H1 (cell line): ENCODE measurements at regions not wholly inside any gene's neighbourhood (a gene's known extent, or its start where the extent isn't known, plus 50 kb on each side); places are given as distances from the start of the nearest gene placed in this dataset.

Source experiments
- CTCF ChIA-PET: fragments of 300-600 bp; sonication (Branson Sonifier 250); formaldehyde crosslinking; loops from one replicate; lab custom pipeline; 2021; ENCODE audit not compliant: partially characterized antibody; lab: Charles Lee
- POLR2A ChIA-PET: fragments of 300-600 bp; sonication (Branson Sonifier 250); formaldehyde crosslinking; loops from one replicate; lab custom pipeline; 2021; ENCODE audit warnings: inconsistent platforms; ENCODE audit not compliant: partially characterized antibody; lab: Charles Lee
- DNase-seq, 2 experiments: peaks; one replicate each; pipeline versions ENCODE4 v3.0.0 to v3.0.0-alpha.2; 2010 to 2022; ENCODE audit warnings: low spot score in 2 of 2, low read depth in 1 of 2, mixed read lengths in 1 of 2
- FAIRE-seq: peaks from 2 replicates; lab custom pipeline; 2011; peaks lifted over from hg19 to GRCh38; lab: Jason Lieb, UNC
- H2AFZ ChIP-seq: 2 replicates; pipeline ENCODE4 v1.8.1; 2012; ENCODE audit warnings: low read length, inconsistent platforms
- H2AK5ac ChIP-seq: 2 replicates; pipeline ENCODE4 v1.6.1; 2013; ENCODE audit warnings: low read depth, low read length
- H2BK120ac ChIP-seq: replicated peaks from 2 replicates; pipeline ENCODE3; 2013; ENCODE audit warnings: low read depth, low read length, inconsistent platforms
- H2BK12ac ChIP-seq: 2 replicates; pipeline ENCODE4 v1.6.1; 2013; ENCODE audit warnings: low read depth, low read length
- H2BK15ac ChIP-seq: 2 replicates; pipeline ENCODE4 v1.6.1; 2013; ENCODE audit warnings: low read length
- H2BK20ac ChIP-seq: 2 replicates; pipeline ENCODE4 v1.6.1; 2013; ENCODE audit warnings: low read length
- H2BK5ac ChIP-seq: 2 replicates; pipeline ENCODE4 v1.6.1; 2013; ENCODE audit warnings: low read depth, low read length
- H3K14ac ChIP-seq: 2 replicates; pipeline ENCODE4 v1.6.1; 2013; ENCODE audit warnings: inconsistent platforms; ENCODE audit not compliant: insufficient read length
- H3K18ac ChIP-seq: 2 replicates; pipeline ENCODE4 v1.6.1; 2013; ENCODE audit warnings: low read length; ENCODE audit errors: extremely low read depth
- H3K23ac ChIP-seq: 2 replicates; pipeline ENCODE4 v1.6.1; 2013; ENCODE audit warnings: inconsistent platforms; ENCODE audit not compliant: insufficient read length
- H3K23me2 ChIP-seq: 2 replicates; pipeline ENCODE4 v1.6.1; 2013; ENCODE audit warnings: low read depth, low read length
- H3K27ac ChIP-seq: 2 replicates; pipeline ENCODE4 v1.6.1; 2011; ENCODE audit warnings: low read depth, low read length, inconsistent platforms
- H3K27me3 ChIP-seq, 4 experiments: replicated peaks in 1 of 4; 1 replicate in 1 of 4; 2 replicates in 3 of 4; pipeline versions ENCODE4 v1.6.1 to v1.8.1; 2011 to 2013; ENCODE audit warnings: low read length in 3 of 4, mild to moderate bottlenecking in 3 of 4, inconsistent platforms in 2 of 4, mixed read lengths in 2 of 4, moderate library complexity in 1 of 4; ENCODE audit not compliant: control insufficient read depth in 3 of 4, insufficient read depth in 3 of 4; ENCODE audit errors: extremely low read depth in 1 of 4
- H3K36me3 ChIP-seq, 4 experiments: 2 replicates each; pipeline versions ENCODE4 v1.6.1 to v1.8.1; 2011 to 2013; ENCODE audit warnings: mild to moderate bottlenecking in 4 of 4, low read length in 3 of 4, moderate library complexity in 2 of 4, control low read depth in 1 of 4, inconsistent platforms in 1 of 4; ENCODE audit not compliant: insufficient read depth in 4 of 4, control insufficient read depth in 2 of 4
- H3K4ac ChIP-seq: replicated peaks from 2 replicates; pipeline ENCODE3; 2013; ENCODE audit warnings: low read length, low read depth, mixed read lengths, inconsistent platforms; ENCODE audit not compliant: insufficient read length
- H3K4me1 ChIP-seq, 4 experiments: replicated peaks in 1 of 4; 1 replicate in 1 of 4; 2 replicates in 3 of 4; pipeline versions ENCODE4 v1.6.1 to v1.8.1; 2011 to 2013; ENCODE audit warnings: low read length in 3 of 4, inconsistent platforms in 2 of 4, mixed read lengths in 1 of 4; ENCODE audit not compliant: insufficient read depth in 4 of 4, control insufficient read depth in 3 of 4
- H3K4me2 ChIP-seq, 2 experiments: 2 replicates each; pipeline versions ENCODE4 v1.6.1 to v1.8.1; 2011 to 2013; ENCODE audit warnings: low read depth in 2 of 2, low read length in 2 of 2, control low read depth in 1 of 2, inconsistent platforms in 1 of 2, mild to moderate bottlenecking in 1 of 2; ENCODE audit not compliant: insufficient read depth in 1 of 2
- H3K4me3 ChIP-seq, 4 experiments: fragments of 200-600, 300-600 bp in 1 of 4; sonication (generic), shearing (Covaris generic), sonication (Bioruptor Twin) in 1 of 4; 2 replicates each; pipeline versions ENCODE4 v1.5.1 to v1.8.1; 2011 to 2016; ENCODE audit warnings: low read length in 4 of 4, low read depth in 3 of 4, control low read depth in 2 of 4, inconsistent platforms in 2 of 4, mild to moderate bottlenecking in 2 of 4, mixed read lengths in 1 of 4, moderate library complexity in 1 of 4; ENCODE audit not compliant: insufficient read depth in 2 of 4; ENCODE audit errors: extremely low read depth in 1 of 4
- H3K56ac ChIP-seq: replicated peaks from 2 replicates; pipeline ENCODE3; 2013; ENCODE audit warnings: low read depth, mild to moderate bottlenecking, mixed read lengths, low read length, inconsistent platforms; ENCODE audit not compliant: insufficient read length
- H3K79me1 ChIP-seq: 2 replicates; pipeline ENCODE4 v1.6.1; 2013; ENCODE audit warnings: low read depth, low read length, control low read depth
- H3K79me2 ChIP-seq, 2 experiments: 2 replicates each; pipeline versions ENCODE4 v1.6.1 to v1.8.1; 2012 to 2013; ENCODE audit warnings: low read length in 2 of 2, mild to moderate bottlenecking in 2 of 2, inconsistent platforms in 1 of 2; ENCODE audit not compliant: insufficient read depth in 2 of 2, control insufficient read depth in 1 of 2
- H3K9ac ChIP-seq, 4 experiments: replicated peaks in 1 of 4; 1 replicate in 1 of 4; 2 replicates in 3 of 4; pipeline versions ENCODE4 v1.6.1 to v1.8.1; 2011 to 2013; ENCODE audit warnings: low read depth in 3 of 4, low read length in 3 of 4, control low read depth in 2 of 4, mild to moderate bottlenecking in 2 of 4, moderate library complexity in 2 of 4, inconsistent platforms in 1 of 4; ENCODE audit errors: extremely low read depth in 1 of 4
- H3K9me3 ChIP-seq, 2 experiments: 2 replicates each; pipeline versions ENCODE4 v1.6.1 to v1.8.1; 2012 to 2013; ENCODE audit warnings: mild to moderate bottlenecking in 2 of 2, moderate library complexity in 2 of 2, control low read depth in 1 of 2, inconsistent platforms in 1 of 2, low read depth in 1 of 2, low read length in 1 of 2, mixed read lengths in 1 of 2; ENCODE audit not compliant: insufficient read depth in 2 of 2
- H4K20me1 ChIP-seq, 2 experiments: replicated peaks in 1 of 2; 2 replicates each; pipeline versions ENCODE3 to v1.8.1; 2011 to 2013; ENCODE audit warnings: inconsistent platforms in 2 of 2, low read length in 2 of 2, mild to moderate bottlenecking in 1 of 2; ENCODE audit not compliant: insufficient read depth in 2 of 2, control insufficient read depth in 1 of 2
- H4K5ac ChIP-seq: 2 replicates; pipeline ENCODE4 v1.6.1; 2013; ENCODE audit warnings: low read length, low read depth, mixed read lengths, inconsistent platforms; ENCODE audit not compliant: insufficient read length
- H4K8ac ChIP-seq: 2 replicates; pipeline ENCODE4 v1.8.0; 2013; ENCODE audit warnings: mild to moderate bottlenecking, moderate library complexity, low read length, inconsistent platforms; ENCODE audit not compliant: insufficient read depth; ENCODE audit errors: extremely low read depth
- H4K91ac ChIP-seq: replicated peaks from 2 replicates; pipeline ENCODE3; 2013; ENCODE audit warnings: low read length, mixed read lengths, inconsistent platforms; ENCODE audit not compliant: insufficient read length
- JUND ChIP-seq: IDR thresholded peaks from 2 replicates; pipeline ENCODE4 v1.6.1; 2011; ENCODE audit warnings: mild to moderate bottlenecking, improper control_type of control experiment, low read length
- MAX ChIP-seq: IDR thresholded peaks from 2 replicates; pipeline ENCODE4 v1.6.1; 2012; ENCODE audit warnings: inconsistent platforms
- SAP30 ChIP-seq: fragments of 300-600 bp; sonication (generic); IDR thresholded peaks from 2 replicates; pipeline ENCODE4 v1.7.1; 2012; ENCODE audit warnings: low read length, moderate library complexity, mild to moderate bottlenecking, inconsistent platforms; ENCODE audit not compliant: insufficient read depth, insufficient replicate concordance
- SIX5 ChIP-seq: IDR thresholded peaks from 2 replicates; pipeline ENCODE4 v1.6.1; 2011; ENCODE audit warnings: mild to moderate bottlenecking, low read depth, low read length
- SP2 ChIP-seq: IDR thresholded peaks from 2 replicates; pipeline ENCODE4 v1.6.1; 2012; ENCODE audit warnings: mild to moderate bottlenecking, low read length, inconsistent platforms
- TBP ChIP-seq: IDR thresholded peaks from 2 replicates; pipeline ENCODE4 v1.6.1; 2011; ENCODE audit warnings: low read depth, low read length, improper control_type of control experiment
- WGBS, 2 experiments: shearing (Covaris generic) in 1 of 2; methylation state at CpG; one replicate each; pipeline versions ENCODE4 v1.1.6 to v1.1.7; 2013 to 2015; ENCODE audit warnings: low lambda C conversion rate in 2 of 2, mixed read lengths in 2 of 2, inconsistent platforms in 1 of 2, low coverage in 1 of 2, missing lambda C conversion rate in 1 of 2; ENCODE audit not compliant: insufficient replicate concordance in 2 of 2, insufficient coverage in 1 of 2, insufficient read length in 1 of 2; ENCODE audit errors: extremely low coverage in 1 of 2, missing lambda C conversion rate in 1 of 2; 5-methylcytosine and 5-hydroxymethylcytosine counted together

GRCh38 chr18:65025756-65026155 lies 725.1 kb upstream of the CDH7 start:
- FAIRE-seq = no peak
- Histone ChIP-seq H3K27ac (no peak overlapping the region), H2BK5ac (no peak overlapping the region), H4K5ac (no peak overlapping the region)
- TF ChIP-seq SP2 = no peak
- no peak for TF ChIP-seq SIX5
- TF ChIP-seq SAP30 = no peak
- no peak for TF ChIP-seq MAX
- no peak for TF ChIP-seq TBP
- TF ChIP-seq JUND = no peak
- TF ChIP-seq, all 59 proteins: peak for 0
- Histone ChIP-seq H3K18ac (no peak overlapping the region), H4K91ac (no peak overlapping the region), H3K9ac (no peak overlapping the region), H3K14ac (no peak overlapping the region), H2BK20ac (no peak overlapping the region), H3K36me3 (no peaks in the 10 kb centered on the region), H3K27me3 (peaks cover 0 to 1% (median 0%) of the 10 kb centered on the region in 4 experiments; a peak in 1 of 7 replicates), H2AFZ (no peak overlapping the region), H3K4me2 (no peak overlapping the region), H4K20me1 (no peaks in the 10 kb centered on the region), H2BK12ac (no peak overlapping the region), H3K4me3 (no peak overlapping the region), H3K79me1 (no peaks in the 10 kb centered on the region), H3K23ac (no peak overlapping the region), H3K4me1 (no peaks in the 10 kb centered on the region), H3K79me2 (no peaks in the 10 kb centered on the region), H2BK120ac (no peak overlapping the region), H3K23me2 (no peaks in the 10 kb centered on the region), H3K56ac (no peak overlapping the region), H2AK5ac (no peak overlapping the region), H3K4ac (no peak overlapping the region), H4K8ac (no peak overlapping the region), H2BK15ac (no peak overlapping the region), H3K9me3 (no peaks in the 10 kb centered on the region)
- no peak for DNase-seq
- 77% methylated on average over 2 of the region's 2 CpGs; no CpG with 5 or more reads in 1 of the 2 experiments for WGBS, 2 experiments
- CTCF ChIA-PET = no interaction called here
- POLR2A ChIA-PET = no interaction called here
